A549 (cell line): ENCODE measurements at regions not wholly inside any gene's neighbourhood (a gene's known extent, or its start where the extent isn't known, plus 50 kb on each side); places are given as distances from the start of the nearest gene placed in this dataset.

ENCODE experiments used
- ATAC-seq, 2 experiments: fragments of 200-7000 bp in 1 of 2; fragments of >200 bp in 1 of 2; cut with Nextera tagmentation in 1 of 2; cut with Tn5 transposase in 1 of 2; 3 replicates each; pipeline versions ENCODE4 v1.8.0 to v1.9.1; 2018 to 2020; ENCODE audit warnings: mild to moderate bottlenecking in 1 of 2, moderate library complexity in 1 of 2
- CTCF ChIA-PET: fragments of 300-600 bp; sonication (Branson Sonifier 250); formaldehyde crosslinking; extraction: SDS; loops from one replicate; lab custom pipeline; 2021; ENCODE audit warnings: antibody characterized with exemption, inconsistent platforms; lab: Yijun Ruan, JAX
- POLR2A ChIA-PET: fragments of 350-600 bp; formaldehyde crosslinking; extraction: SDS; loops from one replicate; lab custom pipeline; 2021; ENCODE audit warnings: antibody characterized with exemption, inconsistent platforms; lab: Yijun Ruan, JAX
- DNase-seq, 2 experiments: peaks; one replicate each; pipeline versions ENCODE4 v3.0.0 to v3.0.0-alpha.2; 2011 to 2016; ENCODE audit warnings: low read depth in 1 of 2, low spot score in 1 of 2
- FAIRE-seq: peaks from 2 replicates; lab custom pipeline; 2011; peaks lifted over from hg19 to GRCh38; lab: Jason Lieb, UNC
- H3K27ac ChIP-seq, 2 experiments: fragments of >200 bp; sonication (Bioruptor Twin); formaldehyde crosslinking; 3 replicates each; pipeline ENCODE4 v1.5.1; 2016 to 2017
- H3K4me1 ChIP-seq: fragments of >200 bp; sonication (Bioruptor Twin); formaldehyde crosslinking; 3 replicates; pipeline ENCODE4 v1.6.1; 2016
- H3K4me2 ChIP-seq: fragments of >200 bp; sonication (Bioruptor Twin); formaldehyde crosslinking; 3 replicates; pipeline ENCODE4 v1.6.1; 2016
- H3K4me3 ChIP-seq: fragments of >200 bp; sonication (Bioruptor Twin); formaldehyde crosslinking; 3 replicates; pipeline ENCODE4 v1.5.1; 2016
- H3K9me3 ChIP-seq: fragments of >200 bp; sonication (Bioruptor Twin); formaldehyde crosslinking; 3 replicates; pipeline ENCODE4 v1.6.1; 2016
- CEBPB ChIP-seq, 2 experiments: fragments of >200 bp in 1 of 2; sonication (Bioruptor Twin) in 1 of 2; formaldehyde crosslinking in 1 of 2; IDR thresholded peaks; 2 replicates each; pipeline ENCODE4 v1.6.1; 2012 to 2016
- EHMT2 ChIP-seq: fragments of 200-600 bp; sonication (generic); IDR thresholded peaks from 2 replicates; pipeline ENCODE4 v1.6.1; 2016; ENCODE audit warnings: antibody characterized with exemption, low read depth, mild to moderate bottlenecking, moderate library complexity
- EP300 ChIP-seq, 2 experiments: fragments of >200 bp; sonication (Bioruptor Twin); formaldehyde crosslinking; IDR thresholded peaks; 2 replicates in 1 of 2; 3 replicates in 1 of 2; pipeline ENCODE4 v1.6.1; 2016 to 2017
- FOSL2 ChIP-seq, 2 experiments: fragments of 450-650 bp in 1 of 2; fragments of >200 bp in 1 of 2; sonication (Bioruptor Twin) in 1 of 2; formaldehyde crosslinking; IDR thresholded peaks; 2 replicates each; pipeline versions ENCODE4 v1.5.0 to v1.6.1; 2016 to 2020; ENCODE audit warnings: mild to moderate bottlenecking in 1 of 2, moderate library complexity in 1 of 2
- HOXB13 ChIP-seq: fragments of 250-450 bp; sonication (Bioruptor Pico); IDR thresholded peaks from 2 replicates; pipeline ENCODE4 v1.5.0; 2020; ENCODE audit warnings: low read depth, mild to moderate bottlenecking, moderate library complexity
- JUNB ChIP-seq: fragments of >200 bp; sonication (Bioruptor Twin); formaldehyde crosslinking; IDR thresholded peaks from 2 replicates; pipeline ENCODE4 v1.6.1; 2016
- MAFK ChIP-seq: fragments of 450-650 bp; IDR thresholded peaks from 2 replicates; pipeline ENCODE4 v1.6.1; 2014; ENCODE audit not compliant: partially characterized antibody
- NPAS2 ChIP-seq: fragments of 250-450 bp; sonication (Bioruptor Pico); IDR thresholded peaks from 2 replicates; pipeline ENCODE4 v1.8.0; 2022; ENCODE audit warnings: mild to moderate bottlenecking, moderate library complexity, borderline replicate concordance
- POLR2AphosphoS2 ChIP-seq: conservative IDR thresholded peaks from 2 replicates; pipeline ENCODE4 v1.6.1; 2012; ENCODE audit warnings: low read length, improper control_type of control experiment, inconsistent platforms
- RCOR1 ChIP-seq: fragments of 150-350 bp; IDR thresholded peaks from 2 replicates; pipeline ENCODE4 v1.6.1; 2014; ENCODE audit warnings: antibody characterized with exemption, low read length, low read depth
- SMC3 ChIP-seq: fragments of >200 bp; sonication (Bioruptor Twin); formaldehyde crosslinking; IDR thresholded peaks from 3 replicates; pipeline ENCODE4 v1.6.1; 2018; ENCODE audit warnings: inconsistent platforms
- SREBF2 ChIP-seq: fragments of 450-650 bp; IDR thresholded peaks from 2 replicates; pipeline ENCODE4 v1.6.1; 2014; ENCODE audit warnings: mild to moderate bottlenecking, moderate library complexity
- TP53 ChIP-seq: fragments of 250-450 bp; sonication (Bioruptor Pico); IDR thresholded peaks from 2 replicates; pipeline ENCODE4 v1.5.0; 2021; ENCODE audit warnings: mild to moderate bottlenecking, moderate library complexity
- WGBS: methylation state at CpG from one replicate; pipeline ENCODE4 v1.1.6; 2017; ENCODE audit errors: missing lambda C conversion rate; 5-methylcytosine and 5-hydroxymethylcytosine counted together
- TF ChIP-seq, protein P1 (sequence below): fragments of 200-600 bp; sonication (generic); IDR thresholded peaks from 2 replicates; pipeline ENCODE4 v1.6.1; 2016; ENCODE audit warnings: antibody characterized with exemption, mild to moderate bottlenecking, moderate library complexity
- TF ChIP-seq, protein P2 (sequence below): fragments of >200 bp; sonication (Bioruptor Twin); formaldehyde crosslinking; IDR thresholded peaks from 3 replicates; pipeline ENCODE4 v1.6.1; 2016
- TF ChIP-seq, protein P3 (sequence below): fragments of 450-650 bp; IDR thresholded peaks from 2 replicates; pipeline ENCODE4 v1.6.1; 2014; ENCODE audit warnings: antibody characterized with exemption

DNA sequence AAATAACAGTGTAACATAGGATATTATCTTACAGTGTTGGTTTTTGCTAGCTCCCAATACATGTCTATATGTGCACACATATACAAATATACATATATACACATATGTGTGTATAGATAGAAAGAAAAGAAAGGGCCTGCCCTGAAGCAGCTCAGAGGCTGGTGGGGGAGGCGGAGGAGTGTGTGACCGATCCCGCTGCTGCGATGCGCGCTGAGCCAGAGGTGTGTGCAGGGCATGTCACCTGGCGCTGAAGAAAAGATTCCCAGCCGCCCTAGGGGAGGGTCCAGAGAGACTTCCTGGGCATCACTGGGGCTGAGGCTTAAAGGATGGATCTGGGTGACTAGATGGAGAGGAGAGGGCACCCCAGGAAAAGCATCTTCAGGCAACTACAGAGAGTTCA lies 110.2 kb downstream of the FAM50B start:
- DNase-seq (no peak), FAIRE-seq (no peak), ATAC-seq (no peak)
- ChIA-PET POLR2A (no interaction called here), CTCF (interaction anchor here (0.8 to 3.5 kb wide), 3 partner anchors 10 to 216 kb away, joined by 3 to 14 read pairs (median 6); no protein-coding TSS in a partner anchor)
- Histone ChIP-seq H3K27ac (no peak overlapping the region), H3K4me2 (no peak overlapping the region), H3K9me3 (no peaks in the 10 kb centered on the region), H3K4me1 (peaks cover 8% of the 10 kb centered on the region; the same call in 2 of the 3 replicates), H3K4me3 (no peak overlapping the region)
- WGBS: 90% methylated on average over 8 of the region's 8 CpGs
- TF ChIP-seq CEBPB (IDR thresholded peaks at IDR 0.05): no peak
- no peak for TF ChIP-seq NPAS2
- no peak for TF ChIP-seq SMC3
- TF ChIP-seq FOSL2 (IDR thresholded peaks at IDR 0.05): no peak
- TF ChIP-seq FOSL2 (CRISPR knock-in tag; IDR thresholded peaks at IDR 0.05): no peak
- TF ChIP-seq, protein P1, sequence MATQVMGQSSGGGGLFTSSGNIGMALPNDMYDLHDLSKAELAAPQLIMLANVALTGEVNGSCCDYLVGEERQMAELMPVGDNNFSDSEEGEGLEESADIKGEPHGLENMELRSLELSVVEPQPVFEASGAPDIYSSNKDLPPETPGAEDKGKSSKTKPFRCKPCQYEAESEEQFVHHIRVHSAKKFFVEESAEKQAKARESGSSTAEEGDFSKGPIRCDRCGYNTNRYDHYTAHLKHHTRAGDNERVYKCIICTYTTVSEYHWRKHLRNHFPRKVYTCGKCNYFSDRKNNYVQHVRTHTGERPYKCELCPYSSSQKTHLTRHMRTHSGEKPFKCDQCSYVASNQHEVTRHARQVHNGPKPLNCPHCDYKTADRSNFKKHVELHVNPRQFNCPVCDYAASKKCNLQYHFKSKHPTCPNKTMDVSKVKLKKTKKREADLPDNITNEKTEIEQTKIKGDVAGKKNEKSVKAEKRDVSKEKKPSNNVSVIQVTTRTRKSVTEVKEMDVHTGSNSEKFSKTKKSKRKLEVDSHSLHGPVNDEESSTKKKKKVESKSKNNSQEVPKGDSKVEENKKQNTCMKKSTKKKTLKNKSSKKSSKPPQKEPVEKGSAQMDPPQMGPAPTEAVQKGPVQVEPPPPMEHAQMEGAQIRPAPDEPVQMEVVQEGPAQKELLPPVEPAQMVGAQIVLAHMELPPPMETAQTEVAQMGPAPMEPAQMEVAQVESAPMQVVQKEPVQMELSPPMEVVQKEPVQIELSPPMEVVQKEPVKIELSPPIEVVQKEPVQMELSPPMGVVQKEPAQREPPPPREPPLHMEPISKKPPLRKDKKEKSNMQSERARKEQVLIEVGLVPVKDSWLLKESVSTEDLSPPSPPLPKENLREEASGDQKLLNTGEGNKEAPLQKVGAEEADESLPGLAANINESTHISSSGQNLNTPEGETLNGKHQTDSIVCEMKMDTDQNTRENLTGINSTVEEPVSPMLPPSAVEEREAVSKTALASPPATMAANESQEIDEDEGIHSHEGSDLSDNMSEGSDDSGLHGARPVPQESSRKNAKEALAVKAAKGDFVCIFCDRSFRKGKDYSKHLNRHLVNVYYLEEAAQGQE: no peak
- TF ChIP-seq EHMT2: no peak
- no peak for TF ChIP-seq JUNB
- no peak for TF ChIP-seq TP53 (CRISPR knock-in tag)
- no peak for TF ChIP-seq RCOR1
- no peak for TF ChIP-seq EP300 (IDR thresholded peaks at IDR 0.05)
- no peak for TF ChIP-seq HOXB13 (CRISPR knock-in tag)
- TF ChIP-seq, all 56 proteins: peak for 0

DNA sequence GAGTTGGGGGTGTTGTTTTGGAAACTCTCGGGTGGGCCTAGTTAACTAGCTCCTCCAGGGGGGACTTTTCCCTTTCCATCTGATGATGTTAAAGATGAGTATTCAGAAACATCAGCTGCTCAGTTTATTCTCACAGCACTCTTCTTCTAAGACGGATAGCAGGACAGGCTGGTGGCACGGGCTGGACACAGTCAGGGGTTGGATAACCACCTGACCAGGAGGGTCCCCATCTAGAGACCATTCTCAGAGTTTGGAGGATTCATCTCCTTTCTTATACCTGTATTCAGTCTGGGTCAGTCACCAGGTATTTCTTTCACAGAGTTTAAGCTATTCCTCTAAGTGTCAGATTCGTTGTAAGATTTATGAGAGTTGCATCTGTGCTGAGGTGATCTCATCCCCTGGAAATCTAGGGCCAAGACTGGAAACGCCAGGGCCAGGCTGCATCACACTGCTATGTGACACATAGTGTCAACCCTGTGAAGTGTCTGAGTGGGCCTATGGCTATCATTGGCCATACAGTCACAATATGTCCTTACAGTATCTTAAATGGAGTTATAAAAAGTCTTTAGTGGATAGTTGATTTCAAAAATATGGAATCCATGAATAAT lies 111.7 kb downstream of the FAM50B start:
- H3K9me3 ChIP-seq: no peaks in the 10 kb centered on the region
- CTCF ChIA-PET: interaction anchor here (1.0 to 3.5 kb wide), 5 partner anchors 9 to 217 kb away, joined by 3 to 14 read pairs (median 4); no protein-coding TSS in a partner anchor
- WGBS: 70% methylated on average over 5 of the region's 5 CpGs
- H3K4me2 ChIP-seq: no peak overlapping the region
- H3K4me3 ChIP-seq: no peak overlapping the region
- TF ChIP-seq SREBF2: no peak
- TF ChIP-seq, protein P2, sequence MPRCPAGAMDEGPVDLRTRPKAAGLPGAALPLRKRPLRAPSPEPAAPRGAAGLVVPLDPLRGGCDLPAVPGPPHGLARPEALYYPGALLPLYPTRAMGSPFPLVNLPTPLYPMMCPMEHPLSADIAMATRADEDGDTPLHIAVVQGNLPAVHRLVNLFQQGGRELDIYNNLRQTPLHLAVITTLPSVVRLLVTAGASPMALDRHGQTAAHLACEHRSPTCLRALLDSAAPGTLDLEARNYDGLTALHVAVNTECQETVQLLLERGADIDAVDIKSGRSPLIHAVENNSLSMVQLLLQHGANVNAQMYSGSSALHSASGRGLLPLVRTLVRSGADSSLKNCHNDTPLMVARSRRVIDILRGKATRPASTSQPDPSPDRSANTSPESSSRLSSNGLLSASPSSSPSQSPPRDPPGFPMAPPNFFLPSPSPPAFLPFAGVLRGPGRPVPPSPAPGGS: no peak
- TF ChIP-seq FOSL2 (IDR thresholded peaks at IDR 0.05): no peak
- TF ChIP-seq FOSL2 (CRISPR knock-in tag; IDR thresholded peaks at IDR 0.05): no peak
- no peak for DNase-seq
- no peak overlapping the region for H3K27ac ChIP-seq
- no peak for FAIRE-seq
- no peak for ATAC-seq
- POLR2A ChIA-PET: no interaction called here
- H3K4me1 ChIP-seq: peaks cover 8% of the 10 kb centered on the region; the same call in 2 of the 3 replicates

DNA sequence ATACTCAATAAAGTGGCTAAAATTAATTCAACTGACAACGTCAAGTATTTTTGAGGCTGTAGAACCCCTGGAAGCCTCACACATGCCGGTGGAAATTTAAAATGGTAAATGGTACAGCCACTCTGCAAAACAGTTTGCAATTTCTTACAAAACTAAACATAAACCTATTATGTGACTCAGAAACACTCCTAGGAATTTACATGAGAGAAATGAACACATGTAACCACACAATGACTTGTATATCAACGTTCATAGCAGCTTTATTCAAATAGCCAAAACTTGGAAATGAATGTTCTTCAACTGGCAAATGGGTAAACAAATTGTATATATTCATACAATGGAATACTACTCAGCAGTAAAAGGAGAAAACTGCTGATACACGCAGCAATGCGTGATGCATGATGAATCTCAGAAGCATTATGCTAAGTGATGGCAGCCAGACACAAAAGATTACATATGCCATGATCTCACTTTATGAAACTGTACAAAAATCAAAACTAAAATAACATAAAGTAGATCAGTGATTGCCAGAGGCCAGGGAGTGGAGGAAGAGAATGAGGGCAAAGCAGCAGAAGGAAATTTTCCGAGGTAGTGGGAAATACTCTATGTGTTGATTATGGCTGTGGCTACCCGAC lies 112.5 kb downstream of the FAM50B start:
- ChIA-PET CTCF (interaction anchor here (1.3 to 3.5 kb wide), 2 partner anchors 17 kb away, joined by 3 to 14 read pairs; no protein-coding TSS in a partner anchor), POLR2A (no interaction called here)
- 71% methylated on average over 7 of the region's 7 CpGs for WGBS
- DNase-seq: no peak
- Histone ChIP-seq H3K4me1 (peaks cover 8% of the 10 kb centered on the region; the same call in 2 of the 3 replicates), H3K9me3 (no peaks in the 10 kb centered on the region), H3K4me2 (no peak overlapping the region), H3K4me3 (no peak overlapping the region), H3K27ac (no peak overlapping the region)
- TF ChIP-seq MAFK (no peak), EHMT2 (no peak), POLR2AphosphoS2 (no peak), JUNB (no peak)
- TF ChIP-seq, protein P3, sequence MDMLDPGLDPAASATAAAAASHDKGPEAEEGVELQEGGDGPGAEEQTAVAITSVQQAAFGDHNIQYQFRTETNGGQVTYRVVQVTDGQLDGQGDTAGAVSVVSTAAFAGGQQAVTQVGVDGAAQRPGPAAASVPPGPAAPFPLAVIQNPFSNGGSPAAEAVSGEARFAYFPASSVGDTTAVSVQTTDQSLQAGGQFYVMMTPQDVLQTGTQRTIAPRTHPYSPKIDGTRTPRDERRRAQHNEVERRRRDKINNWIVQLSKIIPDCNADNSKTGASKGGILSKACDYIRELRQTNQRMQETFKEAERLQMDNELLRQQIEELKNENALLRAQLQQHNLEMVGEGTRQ: no peak
- no peak for FAIRE-seq
- ATAC-seq: no peak
